Adrenal gland (tissue), 9 donors: ENCODE measurements at regions not wholly inside any gene's neighbourhood (a gene's known extent, or its start where the extent isn't known, plus 50 kb on each side); places are given as distances from the start of the nearest gene placed in this dataset.

ENCODE experiments used
- DNase-seq, 7 donors: peaks; one replicate each; pipeline ENCODE4 v3.0.0-alpha.2; 2019 to 2020
- H3K27ac ChIP-seq, 5 donors: fragments of 200-600 bp; sonication (generic) in 4 of 5; 1 replicate in 3 of 5; 2 replicates in 2 of 5; pipeline versions ENCODE4 v1.5.1 to v1.8.0; 2016 to 2020; ENCODE audit warnings: mild to moderate bottlenecking in 1 of 5
- H3K27me3 ChIP-seq: fragments of 200-600 bp; 2 replicates; pipeline ENCODE4 v1.8.0; 2021
- H3K36me3 ChIP-seq, 2 donors: fragments of 200-600 bp; replicated peaks in 1 of 2; 1 replicate in 1 of 2; 2 replicates in 1 of 2; pipeline versions ENCODE4 v1.5.1 to v1.8.0; 2018 to 2022
- H3K4me1 ChIP-seq, 2 donors: fragments of 200-600 bp; replicated peaks in 1 of 2; 1 replicate in 1 of 2; 2 replicates in 1 of 2; pipeline versions ENCODE4 v1.5.1 to v1.8.0; 2018 to 2021
- H3K4me3 ChIP-seq, 4 donors: fragments of 200-600 bp; sonication (generic) in 3 of 4; one replicate each; pipeline ENCODE4 v1.5.1; 2016 to 2018
- H3K9me3 ChIP-seq, 3 donors: fragments of 200-600 bp; sonication (generic) in 1 of 3; replicated peaks in 1 of 3; 1 replicate in 2 of 3; 2 replicates in 1 of 3; pipeline versions ENCODE4 v1.5.1 to v1.8.0; 2016 to 2021
- POLR2A ChIP-seq, 2 donors: fragments of 450-650 bp; IDR thresholded peaks; one replicate each; pipeline ENCODE4 v1.6.1; 2017; ENCODE audit warnings: antibody characterized with exemption in 2 of 2, mild to moderate bottlenecking in 2 of 2, moderate library complexity in 1 of 2
- WGBS, 4 donors: extraction: QIAGEN DNeasy Blood & Tissue Kit in 2 of 4; methylation state at CpG; one replicate each; pipeline versions ENCODE4 v1.1.5 to v1.1.7; 2013 to 2017; 5-methylcytosine and 5-hydroxymethylcytosine counted together
- intact Hi-C, 2 donors: fragments of 100-400 bp; cut with DNase I; formaldehyde crosslinking; loops; one replicate each; pipeline versions ENCODE4 v1.14.1 to v1.15.0; 2022 to 2023
- TF ChIP-seq, protein P1 (sequence below), 6 experiments: fragments of 450-650 bp in 4 of 6; fragments of 200-600 bp in 2 of 6; sonication (generic) in 1 of 6; IDR thresholded peaks; 1 replicate in 5 of 6; 2 replicates in 1 of 6; pipeline versions ENCODE4 v1.5.1 to v1.8.0; 2016 to 2021; ENCODE audit warnings: antibody characterized with exemption in 6 of 6, mild to moderate bottlenecking in 2 of 6, moderate library complexity in 1 of 6
- donor health status: healthy with polysubstance abuse.
- donor health status: Bipolar disorder and iron deficiency.
- donor health status: DM: yes; HTN: yes; CAD: no.
- donor health status: DM: no; HTN: no; CAD: no.
- donor health status: DM: no; HTN: no; CAD: no.

GRCh38 chr3:13164893-13165492 lies 91.8 kb upstream of the IQSEC1 start:
- Histone ChIP-seq H3K9me3 (no peaks in the 10 kb centered on the region), H3K36me3 (no peaks in the 10 kb centered on the region), H3K27ac (no peak overlapping the region), H3K4me1 (no peaks in the 10 kb centered on the region), H3K27me3 (no peaks in the 10 kb centered on the region), H3K4me3 (no peak overlapping the region)
- TF ChIP-seq POLR2A (IDR thresholded peaks at IDR 0.05) = no peak
- TF ChIP-seq, protein P1, sequence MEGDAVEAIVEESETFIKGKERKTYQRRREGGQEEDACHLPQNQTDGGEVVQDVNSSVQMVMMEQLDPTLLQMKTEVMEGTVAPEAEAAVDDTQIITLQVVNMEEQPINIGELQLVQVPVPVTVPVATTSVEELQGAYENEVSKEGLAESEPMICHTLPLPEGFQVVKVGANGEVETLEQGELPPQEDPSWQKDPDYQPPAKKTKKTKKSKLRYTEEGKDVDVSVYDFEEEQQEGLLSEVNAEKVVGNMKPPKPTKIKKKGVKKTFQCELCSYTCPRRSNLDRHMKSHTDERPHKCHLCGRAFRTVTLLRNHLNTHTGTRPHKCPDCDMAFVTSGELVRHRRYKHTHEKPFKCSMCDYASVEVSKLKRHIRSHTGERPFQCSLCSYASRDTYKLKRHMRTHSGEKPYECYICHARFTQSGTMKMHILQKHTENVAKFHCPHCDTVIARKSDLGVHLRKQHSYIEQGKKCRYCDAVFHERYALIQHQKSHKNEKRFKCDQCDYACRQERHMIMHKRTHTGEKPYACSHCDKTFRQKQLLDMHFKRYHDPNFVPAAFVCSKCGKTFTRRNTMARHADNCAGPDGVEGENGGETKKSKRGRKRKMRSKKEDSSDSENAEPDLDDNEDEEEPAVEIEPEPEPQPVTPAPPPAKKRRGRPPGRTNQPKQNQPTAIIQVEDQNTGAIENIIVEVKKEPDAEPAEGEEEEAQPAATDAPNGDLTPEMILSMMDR (IDR thresholded peaks at IDR 0.05) = no peak
- DNase-seq = no peak
- WGBS, 4 donors = 75 to 92% (median 76%) methylated on average over 6 to 9 of the region's 9 CpGs
- intact Hi-C loops = no loop called here

- H3K9me3 ChIP-seq = no peaks in the 10 kb centered on the region
- whole genome bisulfite sequencing, 4 donors = 91 to 93% (median 91%) methylated on average over 14 to 16 of the region's 16 CpGs
- H3K4me3 ChIP-seq = no peak overlapping the region
- no peak overlapping the region for H3K27ac ChIP-seq
- no peak for DNase-seq
- no peaks in the 10 kb centered on the region for H3K4me1 ChIP-seq
- intact Hi-C loops = no loop called here
- no peak for TF ChIP-seq POLR2A (IDR thresholded peaks at IDR 0.05)
- TF ChIP-seq, protein P1 (IDR thresholded peaks at IDR 0.05) = no peak
- no peaks in the 10 kb centered on the region for H3K36me3 ChIP-seq
- H3K27me3 ChIP-seq = no peaks in the 10 kb centered on the region
Observed at GRCh38 chr3:13163848-13164382, 90.7 kb upstream of the IQSEC1 start.

DNA sequence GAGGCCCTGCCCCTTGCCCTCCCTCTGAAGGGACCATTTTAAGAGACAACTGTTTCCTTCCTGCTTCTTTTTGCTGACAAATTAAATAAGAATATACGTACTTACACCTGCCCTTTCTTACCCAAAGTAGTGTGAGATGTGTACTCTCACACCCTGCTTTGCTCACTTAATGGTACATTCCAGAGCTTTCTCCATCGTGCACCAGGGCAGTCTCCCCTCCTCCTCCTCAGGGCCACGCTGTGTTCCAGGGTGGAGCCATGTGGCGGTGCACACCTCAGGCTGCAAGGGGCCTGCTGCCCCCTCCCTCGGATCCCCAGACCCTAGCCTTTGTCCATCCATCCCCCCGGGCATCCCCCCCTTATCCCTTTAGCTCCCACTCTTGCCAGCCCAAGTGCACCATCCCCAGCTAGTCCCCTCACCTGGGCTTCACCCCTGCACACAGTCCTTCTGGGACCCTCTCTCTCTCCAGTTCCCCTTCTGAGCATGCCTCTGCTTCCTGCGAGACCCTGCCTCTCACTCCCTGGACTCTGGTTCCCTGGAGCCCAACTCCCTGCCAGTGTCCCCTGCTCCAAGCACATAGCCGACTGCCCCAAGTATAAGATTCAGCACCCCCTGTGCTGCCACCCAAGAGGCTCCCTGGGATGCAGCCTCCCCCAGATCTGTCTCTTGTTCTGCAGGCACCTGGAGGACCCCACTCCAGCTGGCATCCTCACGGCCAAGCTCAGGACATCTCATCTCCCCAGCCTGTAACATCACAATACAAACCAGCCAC lies 89.5 kb upstream of the IQSEC1 start:
- Histone ChIP-seq H3K9me3 (no peaks in the 10 kb centered on the region), H3K36me3 (no peaks in the 10 kb centered on the region), H3K4me1 (no peaks in the 10 kb centered on the region), H3K27me3 (no peaks in the 10 kb centered on the region), H3K27ac (no peak overlapping the region), H3K4me3 (no peak overlapping the region)
- intact Hi-C loops = no loop called here
- 63 to 79% (median 74%) methylated on average over 5 to 9 of the region's 9 CpGs for WGBS, 4 donors
- DNase-seq = no peak
- no peak for TF ChIP-seq POLR2A (IDR thresholded peaks at IDR 0.05)
- TF ChIP-seq, protein P1 (IDR thresholded peaks at IDR 0.05) = no peak

GRCh38 chr3:13161771-13162535 lies 88.7 kb upstream of the IQSEC1 start:
- WGBS, 4 donors = 88 to 93% (median 90%) methylated on average over 9 to 18 of the region's 18 CpGs

More at GRCh38 chr3:13161771-13162535, 88.7 kb upstream of the IQSEC1 start:
- no peak for DNase-seq
- no peak overlapping the region for H3K4me3 ChIP-seq
- H3K4me1 ChIP-seq = no peaks in the 10 kb centered on the region
- no peaks in the 10 kb centered on the region for H3K27me3 ChIP-seq
- H3K9me3 ChIP-seq = no peaks in the 10 kb centered on the region
- intact Hi-C loops = no loop called here
- no peak for TF ChIP-seq POLR2A (IDR thresholded peaks at IDR 0.05)
- TF ChIP-seq, protein P1 (IDR thresholded peaks at IDR 0.05) = no peak
- no peaks in the 10 kb centered on the region for H3K36me3 ChIP-seq
- no peak overlapping the region for H3K27ac ChIP-seq
